Upper lobe of left lung (tissue), 6 donors: ENCODE measurements at regions not wholly inside any gene's neighbourhood (a gene's known extent, or its start where the extent isn't known, plus 50 kb on each side); places are given as distances from the start of the nearest gene placed in this dataset.

Experiments used
- ATAC-seq, 2 donors: fragments of 200-7000 bp; cut with Tn5 transposase; one replicate each; pipeline ENCODE4 v1.9.1; 2022; ENCODE audit warnings: mild to moderate bottlenecking in 2 of 2, moderate library complexity in 2 of 2; ENCODE audit not compliant: low FRiP score in 2 of 2
- DNase-seq, 2 donors: peaks; one replicate each; pipeline ENCODE4 v3.0.0-alpha.2; 2019 to 2020
- H3K27ac ChIP-seq, 4 donors: fragments of 200-600 bp; sonication (generic); one replicate each; pipeline ENCODE4 v1.5.1; 2016 to 2019
- H3K27me3 ChIP-seq, 4 donors: fragments of 200-600 bp; sonication (generic); one replicate each; pipeline ENCODE4 v1.5.1; 2017 to 2019
- H3K36me3 ChIP-seq, 4 donors: fragments of 200-600 bp; sonication (generic); one replicate each; pipeline ENCODE4 v1.5.1; 2016 to 2019
- H3K4me1 ChIP-seq, 4 donors: fragments of 200-600 bp; sonication (generic); one replicate each; pipeline ENCODE4 v1.5.1; 2018 to 2019
- H3K4me3 ChIP-seq, 4 donors: fragments of 200-600 bp; sonication (generic); one replicate each; pipeline ENCODE4 v1.5.1; 2017 to 2019; ENCODE audit warnings: mild to moderate bottlenecking in 2 of 4, moderate library complexity in 1 of 4
- H3K9me3 ChIP-seq, 4 donors: fragments of 200-600 bp; sonication (generic); one replicate each; pipeline ENCODE4 v1.5.1; 2018 to 2019
- CTCF ChIP-seq, 6 experiments: fragments of 450-650 bp in 4 of 6; fragments of 200-600 bp in 2 of 6; sonication (generic) in 2 of 6; IDR thresholded peaks; one replicate each; pipeline ENCODE4 v1.5.1; 2016 to 2019; ENCODE audit warnings: antibody characterized with exemption in 6 of 6
- EP300 ChIP-seq, 4 donors: sonication (generic); formaldehyde crosslinking; IDR thresholded peaks; one replicate each; pipeline ENCODE4 v1.5.1; 2017; ENCODE audit warnings: antibody characterized with exemption in 4 of 4, control low read depth in 2 of 4
- POLR2A ChIP-seq, 4 donors: fragments of 450-650 bp; IDR thresholded peaks; one replicate each; pipeline ENCODE4 v1.5.1; 2016 to 2017; ENCODE audit warnings: antibody characterized with exemption in 4 of 4, mild to moderate bottlenecking in 2 of 4
- POLR2AphosphoS5 ChIP-seq, 2 donors: sonication (generic); formaldehyde crosslinking; IDR thresholded peaks; one replicate each; pipeline ENCODE4 v1.5.1; 2017; ENCODE audit warnings: antibody characterized with exemption in 2 of 2
- WGBS, 2 donors: methylation state at CpG; one replicate each; pipeline ENCODE4 v1.1.5; 2017 to 2018; 5-methylcytosine and 5-hydroxymethylcytosine counted together
- donor health status: DM: no; HTN: no; CAD: no; lungs with moderate emphysema.
- donor health status: DM: no; HTN: yes; CAD: no; lungs with severe emphysema.

GRCh38 chr5:124919747-124920525 lies 173.5 kb upstream of the ZNF608 start:
- 89 to 91% methylated on average over 6 of the region's 6 CpGs for WGBS, 2 donors
- no peak for TF ChIP-seq POLR2AphosphoS5 (IDR thresholded peaks at IDR 0.05)
- TF ChIP-seq CTCF (IDR thresholded peaks at IDR 0.05): no peak
- Histone ChIP-seq H3K27me3 (no peaks in the 10 kb centered on the region), H3K4me1 (peaks cover 7 to 14% (median 13%) of the 10 kb centered on the region in 4 donors), H3K36me3 (no peaks in the 10 kb centered on the region), H3K9me3 (no peaks in the 10 kb centered on the region), H3K27ac (no peak overlapping the region), H3K4me3 (no peak overlapping the region)
- no peak for ATAC-seq
- no peak for DNase-seq

GRCh38 chr5:124920909-124921666 lies 174.6 kb upstream of the ZNF608 start:
- no peak for ATAC-seq
- H3K9me3 ChIP-seq: no peaks in the 10 kb centered on the region
- no peaks in the 10 kb centered on the region for H3K36me3 ChIP-seq
- peaks cover 7 to 14% (median 13%) of the 10 kb centered on the region in 4 donors for H3K4me1 ChIP-seq
- WGBS, 2 donors: 87 to 89% methylated on average over 9 of the region's 9 CpGs
- no peak overlapping the region for H3K27ac ChIP-seq
- H3K4me3 ChIP-seq: no peak overlapping the region
- no peaks in the 10 kb centered on the region for H3K27me3 ChIP-seq
- TF ChIP-seq CTCF (IDR thresholded peaks at IDR 0.05): no peak
- no peak for TF ChIP-seq POLR2AphosphoS5 (IDR thresholded peaks at IDR 0.05)
- no peak for TF ChIP-seq EP300 (IDR thresholded peaks at IDR 0.05)
- no peak for TF ChIP-seq POLR2A (IDR thresholded peaks at IDR 0.05)
- DNase-seq: no peak

GRCh38 chr5:124921694-124922093 lies 175.3 kb upstream of the ZNF608 start:
- no peak for DNase-seq
- ATAC-seq: no peak
- 79 to 82% methylated on average over 4 of the region's 4 CpGs for WGBS, 2 donors
- no peak for TF ChIP-seq EP300 (IDR thresholded peaks at IDR 0.05)
- no peak for TF ChIP-seq POLR2A (IDR thresholded peaks at IDR 0.05)
- no peak for TF ChIP-seq CTCF (IDR thresholded peaks at IDR 0.05)
- TF ChIP-seq POLR2AphosphoS5 (IDR thresholded peaks at IDR 0.05): no peak
- Histone ChIP-seq H3K4me3 (no peak overlapping the region), H3K27me3 (no peaks in the 10 kb centered on the region), H3K9me3 (no peaks in the 10 kb centered on the region), H3K27ac (no peak overlapping the region), H3K4me1 (peaks cover 7 to 14% (median 13%) of the 10 kb centered on the region in 4 donors), H3K36me3 (no peaks in the 10 kb centered on the region)

- no peaks in the 10 kb centered on the region for H3K9me3 ChIP-seq
- peaks cover 7 to 14% (median 13%) of the 10 kb centered on the region in 4 donors for H3K4me1 ChIP-seq
- no peak overlapping the region for H3K4me3 ChIP-seq
- H3K27ac ChIP-seq: no peak overlapping the region
- DNase-seq: no peak
- H3K36me3 ChIP-seq: no peaks in the 10 kb centered on the region
- no peak for ATAC-seq
- WGBS, 2 donors: 48% methylated on average over 6 of the region's 6 CpGs
- no peaks in the 10 kb centered on the region for H3K27me3 ChIP-seq
- TF ChIP-seq POLR2AphosphoS5 (IDR thresholded peaks at IDR 0.05) (no peak), POLR2A (IDR thresholded peaks at IDR 0.05) (no peak), EP300 (IDR thresholded peaks at IDR 0.05) (no peak), CTCF (IDR thresholded peaks at IDR 0.05) (no peak)
These were observed 176.0 kb upstream of the ZNF608 start for GRCh38 chr5:124922255-124922975.
